ENCODE measurements at regions not wholly inside any gene's neighbourhood (a gene's known extent, or its start where the extent isn't known, plus 50 kb on each side); places are given as distances from the start of the nearest gene placed in this dataset.

DNA sequence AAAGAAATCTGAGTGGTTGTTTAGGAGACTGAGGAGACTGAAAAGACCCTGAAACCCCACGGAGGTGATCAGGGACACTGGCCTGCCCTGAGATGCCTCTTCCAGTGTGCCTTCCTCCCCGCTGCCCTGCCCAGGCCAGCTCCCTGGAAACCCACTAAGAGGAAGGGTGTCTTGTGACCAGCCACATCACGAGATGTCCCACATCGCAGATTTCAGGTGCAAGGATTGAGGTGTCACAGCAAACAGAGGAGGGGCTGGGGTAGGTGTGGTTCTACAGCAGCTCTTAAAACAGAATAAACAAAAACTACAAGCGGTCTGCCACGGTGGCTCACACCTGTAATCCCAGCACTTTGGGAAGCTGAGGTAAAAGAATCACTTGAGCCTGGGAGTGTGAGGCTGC lies 184.3 kb upstream of the C14orf180 start:
- Histone ChIP-seq H3K4me1 (ENCODE audit: control insufficient read depth in 4 of 4, insufficient read depth in 4 of 4, low read length in 3 of 4) (no peaks in the 10 kb centered on the region), H3K9ac (ENCODE audit: low read depth in 1 of 2, low read length in 2 of 2) (no peak overlapping the region), H3K9me3 (ENCODE audit: control insufficient read depth in 4 of 4, low read length in 3 of 4) (peaks cover 4 to 15% (median 5%) of the 10 kb centered on the region in 4 donors), H3K27me3 (ENCODE audit: control insufficient read depth in 4 of 4, insufficient read depth in 4 of 4, low read length in 3 of 4) (peaks cover 0 to 2% (median 0%) of the 10 kb centered on the region in 4 donors), H3K36me3 (ENCODE audit: control insufficient read depth in 4 of 4, insufficient read depth in 3 of 4, low read depth in 1 of 4, low read length in 3 of 4) (no peaks in the 10 kb centered on the region), H3K4me3 (ENCODE audit: low read depth in 1 of 3, low read length in 3 of 3) (no peak overlapping the region), H3K27ac (ENCODE audit: low read depth in 1 of 2, low read length in 2 of 2) (no peak overlapping the region)
- TF ChIP-seq EGR1 (IDR thresholded peaks at IDR 0.05; ENCODE audit: low read depth in 2 of 2) (no peak), SP1 (IDR thresholded peaks at IDR 0.05) (no peak), FOXA2 (IDR thresholded peaks at IDR 0.05) (no peak), GABPA (IDR thresholded peaks at IDR 0.05 in 1 of 2, conservative IDR thresholded peaks at IDR 0.05 in 1 of 2) (no peak), FOXA1 (IDR thresholded peaks at IDR 0.05) (no peak), RXRA (IDR thresholded peaks at IDR 0.05) (no peak), HNF4G (IDR thresholded peaks at IDR 0.05) (no peak), NR2F2 (IDR thresholded peaks at IDR 0.05) (no peak), TAF1 (conservative IDR thresholded peaks at IDR 0.05) (no peak)
- TF ChIP-seq, protein P1, sequence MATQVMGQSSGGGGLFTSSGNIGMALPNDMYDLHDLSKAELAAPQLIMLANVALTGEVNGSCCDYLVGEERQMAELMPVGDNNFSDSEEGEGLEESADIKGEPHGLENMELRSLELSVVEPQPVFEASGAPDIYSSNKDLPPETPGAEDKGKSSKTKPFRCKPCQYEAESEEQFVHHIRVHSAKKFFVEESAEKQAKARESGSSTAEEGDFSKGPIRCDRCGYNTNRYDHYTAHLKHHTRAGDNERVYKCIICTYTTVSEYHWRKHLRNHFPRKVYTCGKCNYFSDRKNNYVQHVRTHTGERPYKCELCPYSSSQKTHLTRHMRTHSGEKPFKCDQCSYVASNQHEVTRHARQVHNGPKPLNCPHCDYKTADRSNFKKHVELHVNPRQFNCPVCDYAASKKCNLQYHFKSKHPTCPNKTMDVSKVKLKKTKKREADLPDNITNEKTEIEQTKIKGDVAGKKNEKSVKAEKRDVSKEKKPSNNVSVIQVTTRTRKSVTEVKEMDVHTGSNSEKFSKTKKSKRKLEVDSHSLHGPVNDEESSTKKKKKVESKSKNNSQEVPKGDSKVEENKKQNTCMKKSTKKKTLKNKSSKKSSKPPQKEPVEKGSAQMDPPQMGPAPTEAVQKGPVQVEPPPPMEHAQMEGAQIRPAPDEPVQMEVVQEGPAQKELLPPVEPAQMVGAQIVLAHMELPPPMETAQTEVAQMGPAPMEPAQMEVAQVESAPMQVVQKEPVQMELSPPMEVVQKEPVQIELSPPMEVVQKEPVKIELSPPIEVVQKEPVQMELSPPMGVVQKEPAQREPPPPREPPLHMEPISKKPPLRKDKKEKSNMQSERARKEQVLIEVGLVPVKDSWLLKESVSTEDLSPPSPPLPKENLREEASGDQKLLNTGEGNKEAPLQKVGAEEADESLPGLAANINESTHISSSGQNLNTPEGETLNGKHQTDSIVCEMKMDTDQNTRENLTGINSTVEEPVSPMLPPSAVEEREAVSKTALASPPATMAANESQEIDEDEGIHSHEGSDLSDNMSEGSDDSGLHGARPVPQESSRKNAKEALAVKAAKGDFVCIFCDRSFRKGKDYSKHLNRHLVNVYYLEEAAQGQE (IDR thresholded peaks at IDR 0.05), result no peak
- TF ChIP-seq, protein P2, sequence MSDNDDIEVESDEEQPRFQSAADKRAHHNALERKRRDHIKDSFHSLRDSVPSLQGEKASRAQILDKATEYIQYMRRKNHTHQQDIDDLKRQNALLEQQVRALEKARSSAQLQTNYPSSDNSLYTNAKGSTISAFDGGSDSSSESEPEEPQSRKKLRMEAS (IDR thresholded peaks at IDR 0.05), result no peak
- TF ChIP-seq, protein P3, sequence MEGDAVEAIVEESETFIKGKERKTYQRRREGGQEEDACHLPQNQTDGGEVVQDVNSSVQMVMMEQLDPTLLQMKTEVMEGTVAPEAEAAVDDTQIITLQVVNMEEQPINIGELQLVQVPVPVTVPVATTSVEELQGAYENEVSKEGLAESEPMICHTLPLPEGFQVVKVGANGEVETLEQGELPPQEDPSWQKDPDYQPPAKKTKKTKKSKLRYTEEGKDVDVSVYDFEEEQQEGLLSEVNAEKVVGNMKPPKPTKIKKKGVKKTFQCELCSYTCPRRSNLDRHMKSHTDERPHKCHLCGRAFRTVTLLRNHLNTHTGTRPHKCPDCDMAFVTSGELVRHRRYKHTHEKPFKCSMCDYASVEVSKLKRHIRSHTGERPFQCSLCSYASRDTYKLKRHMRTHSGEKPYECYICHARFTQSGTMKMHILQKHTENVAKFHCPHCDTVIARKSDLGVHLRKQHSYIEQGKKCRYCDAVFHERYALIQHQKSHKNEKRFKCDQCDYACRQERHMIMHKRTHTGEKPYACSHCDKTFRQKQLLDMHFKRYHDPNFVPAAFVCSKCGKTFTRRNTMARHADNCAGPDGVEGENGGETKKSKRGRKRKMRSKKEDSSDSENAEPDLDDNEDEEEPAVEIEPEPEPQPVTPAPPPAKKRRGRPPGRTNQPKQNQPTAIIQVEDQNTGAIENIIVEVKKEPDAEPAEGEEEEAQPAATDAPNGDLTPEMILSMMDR (IDR thresholded peaks at IDR 0.05; ENCODE audit: low read depth, low read length, missing input control), result no peak
- TF ChIP-seq, protein P4, sequence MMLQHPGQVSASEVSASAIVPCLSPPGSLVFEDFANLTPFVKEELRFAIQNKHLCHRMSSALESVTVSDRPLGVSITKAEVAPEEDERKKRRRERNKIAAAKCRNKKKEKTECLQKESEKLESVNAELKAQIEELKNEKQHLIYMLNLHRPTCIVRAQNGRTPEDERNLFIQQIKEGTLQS (IDR thresholded peaks at IDR 0.05), result no peak
- no peak for DNase-seq (ENCODE audit: low spot score)
- WGBS, result 55% methylated on average over 6 of the region's 6 CpGs

DNA sequence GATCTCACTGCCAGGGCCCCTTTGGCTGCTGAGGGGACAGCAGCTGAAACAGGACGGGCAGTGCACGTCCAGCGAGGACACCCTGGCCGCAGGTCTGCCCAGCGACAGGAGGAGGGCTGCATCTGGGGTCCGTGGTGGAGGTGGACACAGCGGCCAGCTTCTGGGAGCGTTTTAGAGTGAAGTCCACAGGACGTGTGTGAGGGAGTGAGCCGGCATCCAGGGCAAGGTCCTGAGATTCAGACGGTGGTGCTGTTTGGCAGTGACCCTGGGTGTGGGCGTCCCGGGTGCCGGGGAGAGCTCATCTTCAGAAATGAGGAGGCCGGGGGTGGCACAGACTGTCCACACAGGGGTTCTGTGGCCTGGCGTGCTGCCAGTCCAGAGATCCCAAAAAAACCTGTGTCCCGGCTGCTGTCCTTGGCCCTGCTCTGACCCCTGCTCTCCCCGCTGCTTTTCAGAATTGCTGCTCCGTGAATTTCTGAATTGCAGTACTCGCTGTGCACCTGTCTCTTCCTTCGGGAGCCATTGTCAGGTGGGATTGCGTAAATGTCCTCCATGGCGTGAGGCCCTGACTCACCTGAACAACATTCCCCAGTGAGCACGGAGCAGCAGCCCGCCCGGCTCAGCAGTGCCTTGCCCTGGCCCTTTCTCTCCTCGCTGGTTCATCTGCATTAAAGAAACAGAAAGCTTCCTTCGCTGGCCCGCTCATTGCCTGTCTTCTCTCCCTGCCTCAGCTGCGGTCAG lies 183.5 kb upstream of the C14orf180 start:
- TF ChIP-seq RAD21 (IDR thresholded peaks at IDR 0.05) (no peak), RXRA (IDR thresholded peaks at IDR 0.05) (no peak), EGR1 (IDR thresholded peaks at IDR 0.05; ENCODE audit: low read depth in 2 of 2) (no peak), FOXA2 (IDR thresholded peaks at IDR 0.05) (no peak), HNF4G (IDR thresholded peaks at IDR 0.05) (no peak), JUND (IDR thresholded peaks at IDR 0.05) (no peak), FOXA1 (IDR thresholded peaks at IDR 0.05) (no peak), SP1 (IDR thresholded peaks at IDR 0.05) (no peak), HNF4A (conservative IDR thresholded peaks at IDR 0.05) (no peak), TAF1 (conservative IDR thresholded peaks at IDR 0.05) (no peak)
- TF ChIP-seq, protein P4 (IDR thresholded peaks at IDR 0.05), result no peak
- TF ChIP-seq, protein P5, sequence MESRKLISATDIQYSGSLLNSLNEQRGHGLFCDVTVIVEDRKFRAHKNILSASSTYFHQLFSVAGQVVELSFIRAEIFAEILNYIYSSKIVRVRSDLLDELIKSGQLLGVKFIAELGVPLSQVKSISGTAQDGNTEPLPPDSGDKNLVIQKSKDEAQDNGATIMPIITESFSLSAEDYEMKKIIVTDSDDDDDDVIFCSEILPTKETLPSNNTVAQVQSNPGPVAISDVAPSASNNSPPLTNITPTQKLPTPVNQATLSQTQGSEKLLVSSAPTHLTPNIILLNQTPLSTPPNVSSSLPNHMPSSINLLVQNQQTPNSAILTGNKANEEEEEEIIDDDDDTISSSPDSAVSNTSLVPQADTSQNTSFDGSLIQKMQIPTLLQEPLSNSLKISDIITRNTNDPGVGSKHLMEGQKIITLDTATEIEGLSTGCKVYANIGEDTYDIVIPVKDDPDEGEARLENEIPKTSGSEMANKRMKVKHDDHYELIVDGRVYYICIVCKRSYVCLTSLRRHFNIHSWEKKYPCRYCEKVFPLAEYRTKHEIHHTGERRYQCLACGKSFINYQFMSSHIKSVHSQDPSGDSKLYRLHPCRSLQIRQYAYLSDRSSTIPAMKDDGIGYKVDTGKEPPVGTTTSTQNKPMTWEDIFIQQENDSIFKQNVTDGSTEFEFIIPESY (IDR thresholded peaks at IDR 0.05), result no peak
- TF ChIP-seq, protein P1 (IDR thresholded peaks at IDR 0.05), result no peak
- TF ChIP-seq, protein P2 (IDR thresholded peaks at IDR 0.05), result no peak
- H3K27me3 ChIP-seq (ENCODE audit: control insufficient read depth in 4 of 4, insufficient read depth in 4 of 4, low read length in 3 of 4), result peaks cover 0 to 2% (median 0%) of the 10 kb centered on the region in 4 donors
- peaks cover 4 to 15% (median 5%) of the 10 kb centered on the region in 4 donors for H3K9me3 ChIP-seq (ENCODE audit: control insufficient read depth in 4 of 4, low read length in 3 of 4)
- peak; percentile 17 for DNase-seq (ENCODE audit: low spot score)
- no peaks in the 10 kb centered on the region for H3K4me1 ChIP-seq (ENCODE audit: control insufficient read depth in 4 of 4, insufficient read depth in 4 of 4, low read length in 3 of 4)
- H3K4me3 ChIP-seq (ENCODE audit: low read depth in 1 of 3, low read length in 3 of 3), result no peak overlapping the region
- 76% methylated on average over 30 of the region's 30 CpGs for WGBS
- no peaks in the 10 kb centered on the region for H3K36me3 ChIP-seq (ENCODE audit: control insufficient read depth in 4 of 4, insufficient read depth in 3 of 4, low read depth in 1 of 4, low read length in 3 of 4)
- no peak overlapping the region for H3K27ac ChIP-seq (ENCODE audit: low read depth in 1 of 2, low read length in 2 of 2)
- no peak overlapping the region for H3K9ac ChIP-seq (ENCODE audit: low read depth in 1 of 2, low read length in 2 of 2)
